ENCODE measurements at regions not wholly inside any gene's neighbourhood (a gene's known extent, or its start where the extent isn't known, plus 50 kb on each side); places are given as distances from the start of the nearest gene placed in this dataset.

DNA sequence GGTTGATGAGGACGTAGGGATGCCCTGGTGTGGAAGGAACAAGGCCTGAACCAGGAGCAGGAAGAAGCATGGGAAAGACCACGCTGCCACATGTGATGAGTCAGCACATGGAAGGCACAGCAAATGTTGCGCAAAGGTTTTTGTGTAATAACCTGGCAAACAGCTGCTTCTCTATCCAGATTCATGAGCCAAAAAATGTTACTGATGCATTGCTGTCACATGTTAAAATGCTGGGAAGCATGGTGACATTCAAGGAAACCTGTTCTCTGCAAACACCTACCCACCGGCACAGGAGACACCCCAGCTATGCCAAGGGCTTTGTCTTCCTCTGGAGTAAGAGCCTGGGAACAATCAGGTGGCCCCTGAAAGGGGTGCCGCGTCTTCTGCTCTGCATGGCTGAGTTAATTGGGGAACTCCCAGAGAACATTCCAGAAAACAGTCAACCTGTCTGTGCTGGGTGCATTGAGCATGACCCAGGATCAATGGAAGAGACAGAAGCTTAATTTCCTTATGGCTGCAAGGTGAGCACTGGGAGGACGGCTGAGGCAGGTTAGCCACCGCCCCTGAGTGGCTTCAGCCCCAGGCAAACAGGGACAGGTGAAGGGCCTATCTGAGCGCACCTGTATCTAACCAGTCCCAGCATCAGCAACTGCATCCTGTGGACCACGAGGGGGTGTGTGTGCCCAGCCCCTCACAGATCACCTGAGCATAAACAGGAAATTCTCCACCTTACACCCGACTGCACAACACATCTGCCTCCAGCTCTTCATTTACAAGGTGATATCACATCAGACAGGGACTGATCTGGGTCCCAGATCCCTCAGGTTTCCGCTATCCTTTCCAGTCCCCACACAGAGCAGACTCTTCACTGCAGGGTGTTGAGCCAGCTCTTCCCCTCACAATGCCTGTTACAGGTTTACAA is 108.4 kb downstream of the GGTLC2 start:
- no peaks in the 10 kb centered on the region for H3K27me3 ChIP-seq (ENCODE audit: control insufficient read depth, insufficient read depth, low read length)
- POLR2A ChIA-PET: no interaction called here
- no peak overlapping the region for H3K4me3 ChIP-seq (ENCODE audit: low read depth, low read length)
- no peaks in the 10 kb centered on the region for H3K9me3 ChIP-seq (ENCODE audit: control insufficient read depth, insufficient read depth, low read length)
- no peak overlapping the region for H3K27ac ChIP-seq (ENCODE audit: low read depth, low read length)
- CTCF ChIA-PET: interaction anchor here (0.8 to 2.5 kb wide), 11 partner anchors 8 to 205 kb away, joined by 3 to 8 read pairs (median 4); no protein-coding TSS in a partner anchor
- TF ChIP-seq, protein P1, sequence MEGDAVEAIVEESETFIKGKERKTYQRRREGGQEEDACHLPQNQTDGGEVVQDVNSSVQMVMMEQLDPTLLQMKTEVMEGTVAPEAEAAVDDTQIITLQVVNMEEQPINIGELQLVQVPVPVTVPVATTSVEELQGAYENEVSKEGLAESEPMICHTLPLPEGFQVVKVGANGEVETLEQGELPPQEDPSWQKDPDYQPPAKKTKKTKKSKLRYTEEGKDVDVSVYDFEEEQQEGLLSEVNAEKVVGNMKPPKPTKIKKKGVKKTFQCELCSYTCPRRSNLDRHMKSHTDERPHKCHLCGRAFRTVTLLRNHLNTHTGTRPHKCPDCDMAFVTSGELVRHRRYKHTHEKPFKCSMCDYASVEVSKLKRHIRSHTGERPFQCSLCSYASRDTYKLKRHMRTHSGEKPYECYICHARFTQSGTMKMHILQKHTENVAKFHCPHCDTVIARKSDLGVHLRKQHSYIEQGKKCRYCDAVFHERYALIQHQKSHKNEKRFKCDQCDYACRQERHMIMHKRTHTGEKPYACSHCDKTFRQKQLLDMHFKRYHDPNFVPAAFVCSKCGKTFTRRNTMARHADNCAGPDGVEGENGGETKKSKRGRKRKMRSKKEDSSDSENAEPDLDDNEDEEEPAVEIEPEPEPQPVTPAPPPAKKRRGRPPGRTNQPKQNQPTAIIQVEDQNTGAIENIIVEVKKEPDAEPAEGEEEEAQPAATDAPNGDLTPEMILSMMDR (IDR thresholded peaks at IDR 0.05; ENCODE audit: low read depth, low read length): no peak
- peak; percentile 6 for DNase-seq (ENCODE audit: low read depth, low spot score)

DNA sequence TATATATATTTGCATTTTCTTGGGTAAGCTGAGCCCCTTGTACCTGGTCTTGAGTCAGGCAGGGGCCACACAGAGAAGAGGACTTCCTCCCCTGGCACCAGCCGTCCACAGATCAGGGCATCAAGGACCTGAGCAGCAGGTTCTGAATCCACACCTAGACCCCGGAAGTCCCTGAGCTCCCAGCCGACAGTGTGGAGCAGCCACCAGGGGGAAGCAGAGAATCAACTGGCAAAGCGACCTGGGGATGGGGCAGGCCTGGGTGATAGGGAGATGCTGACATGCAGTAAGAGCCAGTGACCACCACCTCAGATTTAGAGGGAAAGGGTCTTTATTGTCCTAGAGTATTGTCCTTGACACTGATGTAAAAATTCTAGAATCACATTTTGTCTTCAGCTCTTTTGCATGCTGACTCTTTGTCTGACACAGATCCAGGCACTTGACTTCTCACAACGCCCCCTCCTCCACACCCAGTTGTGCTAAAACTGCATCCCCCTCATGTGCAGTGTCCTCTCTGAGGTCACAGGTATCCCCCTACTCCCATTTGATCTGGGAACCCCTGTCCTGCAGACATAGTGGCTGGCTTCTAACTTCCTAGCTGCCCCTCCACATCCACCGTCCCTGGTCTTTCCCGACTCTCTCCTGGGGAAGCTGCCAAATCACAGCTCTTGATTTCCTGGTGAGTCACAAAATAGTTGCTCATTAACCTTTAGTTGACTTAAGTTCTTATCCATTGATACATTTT is 109.3 kb downstream of the GGTLC2 start:
- CTCF ChIA-PET: interaction anchor here (0.8 to 1.9 kb wide), 11 partner anchors 9 to 204 kb away, joined by 3 to 8 read pairs (median 3); no protein-coding TSS in a partner anchor
- Histone ChIP-seq H3K9me3 (ENCODE audit: control insufficient read depth, insufficient read depth, low read length) (no peaks in the 10 kb centered on the region), H3K4me3 (ENCODE audit: low read depth, low read length) (no peak overlapping the region), H3K27ac (ENCODE audit: low read depth, low read length) (no peak overlapping the region), H3K27me3 (ENCODE audit: control insufficient read depth, insufficient read depth, low read length) (no peaks in the 10 kb centered on the region)
- TF ChIP-seq, protein P1 (IDR thresholded peaks at IDR 0.05; ENCODE audit: low read depth, low read length): peak; percentile 63
- POLR2A ChIA-PET: no interaction called here
- DNase-seq (ENCODE audit: low read depth, low spot score): no peak

DNA sequence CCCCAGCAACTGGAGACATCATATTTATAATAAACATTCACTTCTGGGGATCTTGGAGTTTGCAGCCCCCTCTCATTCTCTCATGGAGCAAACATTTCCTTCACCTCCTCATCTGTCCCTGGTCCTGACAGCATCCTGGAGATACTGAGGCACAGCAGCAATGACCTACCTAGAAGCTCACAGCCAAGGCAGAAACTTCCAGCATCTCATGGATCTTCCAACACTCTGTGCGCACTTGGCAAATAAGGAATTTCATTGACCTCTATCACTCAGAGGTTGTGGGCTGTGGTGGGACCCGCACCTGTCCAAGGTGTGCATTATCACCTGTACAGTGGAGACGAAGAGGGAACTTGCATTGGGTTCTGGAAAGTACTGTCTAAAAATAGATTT is 109.8 kb downstream of the GGTLC2 start:
- no peak for DNase-seq (ENCODE audit: low read depth, low spot score)
- Histone ChIP-seq H3K4me3 (ENCODE audit: low read depth, low read length) (no peak overlapping the region), H3K9me3 (ENCODE audit: control insufficient read depth, insufficient read depth, low read length) (no peaks in the 10 kb centered on the region), H3K27me3 (ENCODE audit: control insufficient read depth, insufficient read depth, low read length) (no peaks in the 10 kb centered on the region), H3K27ac (ENCODE audit: low read depth, low read length) (no peak overlapping the region)
- ChIA-PET CTCF (interaction anchor here (0.9 to 1.9 kb wide), 5 partner anchors 9 to 200 kb away, joined by 3 to 8 read pairs (median 4); no protein-coding TSS in a partner anchor), POLR2A (no interaction called here)
- TF ChIP-seq, protein P1 (IDR thresholded peaks at IDR 0.05; ENCODE audit: low read depth, low read length): no peak

DNA sequence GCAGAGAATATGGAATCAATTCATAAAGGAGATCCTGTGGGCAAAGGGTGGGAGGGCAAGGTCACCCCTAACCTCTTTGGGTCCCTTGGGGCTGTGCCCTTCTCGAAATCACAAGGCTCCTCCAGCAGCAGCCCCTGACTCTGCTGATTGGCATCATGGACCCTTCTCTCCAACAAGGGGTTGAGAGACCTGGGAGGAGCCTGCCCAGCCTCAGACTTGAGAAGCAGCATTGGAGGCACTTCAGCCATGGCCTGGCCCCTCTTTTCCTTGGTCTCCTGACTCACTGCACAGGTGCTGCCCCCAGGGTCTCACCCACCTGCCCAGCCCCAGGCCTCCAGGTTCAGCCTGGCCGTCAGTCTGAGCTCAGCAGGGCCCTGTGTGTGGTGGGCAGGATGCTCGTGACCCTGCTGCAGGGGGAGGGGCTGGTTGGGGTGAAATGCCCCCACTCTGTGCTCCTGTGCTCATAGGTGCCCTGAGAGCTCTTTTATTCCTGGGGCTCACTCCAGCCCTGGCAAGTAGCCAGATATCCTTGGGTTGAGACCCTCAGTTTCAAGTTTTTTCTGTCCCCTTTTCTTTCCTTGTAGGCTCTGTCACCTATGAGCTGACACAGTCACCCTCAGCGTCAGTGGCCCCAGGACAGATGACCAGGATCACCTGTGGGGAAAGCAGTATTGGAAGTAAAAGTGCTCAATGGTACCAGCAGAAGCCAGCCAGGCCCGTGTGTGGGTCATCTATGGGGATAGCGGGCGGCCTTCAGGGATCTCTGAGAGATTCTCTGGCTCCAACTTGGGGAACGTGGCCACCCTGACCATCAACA is 110.8 kb downstream of the GGTLC2 start:
- no peak overlapping the region for H3K27ac ChIP-seq (ENCODE audit: low read depth, low read length)
- ChIA-PET CTCF (interaction anchor here (0.9 kb wide), 1 partner anchor 8 kb away, joined by 3 read pairs; no protein-coding TSS in a partner anchor), POLR2A (no interaction called here)

More for the DNA sequence above, 110.8 kb downstream of the GGTLC2 start:
- H3K27me3 ChIP-seq (ENCODE audit: control insufficient read depth, insufficient read depth, low read length): no peaks in the 10 kb centered on the region
- no peak for DNase-seq (ENCODE audit: low read depth, low spot score)
- no peaks in the 10 kb centered on the region for H3K9me3 ChIP-seq (ENCODE audit: control insufficient read depth, insufficient read depth, low read length)
- no peak overlapping the region for H3K4me3 ChIP-seq (ENCODE audit: low read depth, low read length)
- TF ChIP-seq, protein P1 (IDR thresholded peaks at IDR 0.05; ENCODE audit: low read depth, low read length): no peak

All from AG04450 (cell line).